ENCODE measurements at regions not wholly inside any gene's neighbourhood (a gene's known extent, or its start where the extent isn't known, plus 50 kb on each side); places are given as distances from the start of the nearest gene placed in this dataset.

- Histone ChIP-seq H3K4me3 (no peak overlapping the region), H3K4me1 (no peaks in the 10 kb centered on the region), H3K36me3 (no peaks in the 10 kb centered on the region), H3K9me3 (no peaks in the 10 kb centered on the region), H3K27me3 (no peaks in the 10 kb centered on the region), H3K27ac (no peak overlapping the region)
- intact Hi-C loops (cut with DNase I; ENCODE audit: low total_unique reads) = no loop called here
- TF ChIP-seq CTCF (IDR thresholded peaks at IDR 0.05) = no peak
- no peak for TF ChIP-seq POLR2A (IDR thresholded peaks at IDR 0.05)
- no peak for DNase-seq
Measured at GRCh38 chr3:5445676-5446201, 258.2 kb downstream of the EDEM1 start.

GRCh38 chr3:5448246-5448645 lies 260.7 kb downstream of the EDEM1 start:
- no peak overlapping the region for H3K4me3 ChIP-seq
- H3K27ac ChIP-seq = no peak overlapping the region
- H3K4me1 ChIP-seq = no peaks in the 10 kb centered on the region
- DNase-seq = no peak
- intact Hi-C loops (cut with DNase I; ENCODE audit: low total_unique reads) = no loop called here
- H3K36me3 ChIP-seq = no peaks in the 10 kb centered on the region
- no peaks in the 10 kb centered on the region for H3K27me3 ChIP-seq
- H3K9me3 ChIP-seq = no peaks in the 10 kb centered on the region
- TF ChIP-seq CTCF (IDR thresholded peaks at IDR 0.05) (no peak), POLR2A (IDR thresholded peaks at IDR 0.05) (no peak)

GRCh38 chr3:5448816-5449215 lies 261.3 kb downstream of the EDEM1 start:
- Histone ChIP-seq H3K27ac (no peak overlapping the region), H3K9me3 (no peaks in the 10 kb centered on the region), H3K27me3 (no peaks in the 10 kb centered on the region), H3K36me3 (no peaks in the 10 kb centered on the region), H3K4me1 (no peaks in the 10 kb centered on the region), H3K4me3 (no peak overlapping the region)
- intact Hi-C loops (cut with DNase I; ENCODE audit: low total_unique reads) = no loop called here
- TF ChIP-seq CTCF (IDR thresholded peaks at IDR 0.05) (no peak), POLR2A (IDR thresholded peaks at IDR 0.05) (no peak)
- DNase-seq = no peak

GRCh38 chr3:5456199-5456598 lies 268.7 kb downstream of the EDEM1 start:
- H3K27me3 ChIP-seq = no peaks in the 10 kb centered on the region
- no peak for TF ChIP-seq CTCF (IDR thresholded peaks at IDR 0.05)
- no peak for TF ChIP-seq POLR2A (IDR thresholded peaks at IDR 0.05)
- intact Hi-C loops (cut with DNase I; ENCODE audit: low total_unique reads) = no loop called here
- H3K27ac ChIP-seq = no peak overlapping the region
- H3K4me3 ChIP-seq = no peak overlapping the region
- H3K36me3 ChIP-seq = no peaks in the 10 kb centered on the region
- DNase-seq = no peak
- H3K9me3 ChIP-seq = no peaks in the 10 kb centered on the region
- H3K4me1 ChIP-seq = no peaks in the 10 kb centered on the region

GRCh38 chr3:5458526-5458925 lies 271.0 kb downstream of the EDEM1 start:
- Histone ChIP-seq H3K4me3 (no peak overlapping the region), H3K27me3 (no peaks in the 10 kb centered on the region), H3K4me1 (no peaks in the 10 kb centered on the region), H3K9me3 (no peaks in the 10 kb centered on the region), H3K36me3 (no peaks in the 10 kb centered on the region), H3K27ac (no peak overlapping the region)
- intact Hi-C loops (cut with DNase I; ENCODE audit: low total_unique reads) = no loop called here
- TF ChIP-seq POLR2A (IDR thresholded peaks at IDR 0.05) (no peak), CTCF (IDR thresholded peaks at IDR 0.05) (no peak)
- no peak for DNase-seq
